ENCODE measurements at regions not wholly inside any gene's neighbourhood (a gene's known extent, or its start where the extent isn't known, plus 50 kb on each side); places are given as distances from the start of the nearest gene placed in this dataset.

DNA sequence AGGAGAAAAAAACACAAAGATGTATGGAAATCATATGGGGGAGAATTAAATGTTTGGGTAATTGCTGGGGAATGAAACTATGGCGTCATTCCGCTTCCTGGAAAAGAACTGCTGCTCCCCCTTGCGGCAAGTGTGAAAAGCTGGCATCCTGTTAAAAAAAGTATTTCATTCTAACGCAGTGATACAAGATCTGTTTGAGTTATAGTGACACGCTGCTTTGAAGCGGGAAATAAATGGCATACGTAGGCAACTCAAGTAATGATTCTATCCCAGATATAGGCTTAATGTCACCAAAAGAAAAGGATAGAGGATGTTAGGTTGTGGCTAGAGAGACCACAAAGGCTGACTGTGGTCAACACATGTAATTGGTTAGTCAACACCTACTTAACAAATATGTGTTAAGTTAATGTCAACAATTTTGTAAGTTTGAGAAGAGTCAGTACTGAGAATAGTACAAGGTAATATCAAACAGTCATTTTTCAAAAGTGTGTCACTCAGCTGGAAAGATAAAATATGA lies 70.2 kb upstream of the ALDH1A1 start:
- no peak for TF ChIP-seq POLR2AphosphoS5 (IDR thresholded peaks at IDR 0.05; ENCODE audit: low read depth, low read length)
- TF ChIP-seq, protein P1, sequence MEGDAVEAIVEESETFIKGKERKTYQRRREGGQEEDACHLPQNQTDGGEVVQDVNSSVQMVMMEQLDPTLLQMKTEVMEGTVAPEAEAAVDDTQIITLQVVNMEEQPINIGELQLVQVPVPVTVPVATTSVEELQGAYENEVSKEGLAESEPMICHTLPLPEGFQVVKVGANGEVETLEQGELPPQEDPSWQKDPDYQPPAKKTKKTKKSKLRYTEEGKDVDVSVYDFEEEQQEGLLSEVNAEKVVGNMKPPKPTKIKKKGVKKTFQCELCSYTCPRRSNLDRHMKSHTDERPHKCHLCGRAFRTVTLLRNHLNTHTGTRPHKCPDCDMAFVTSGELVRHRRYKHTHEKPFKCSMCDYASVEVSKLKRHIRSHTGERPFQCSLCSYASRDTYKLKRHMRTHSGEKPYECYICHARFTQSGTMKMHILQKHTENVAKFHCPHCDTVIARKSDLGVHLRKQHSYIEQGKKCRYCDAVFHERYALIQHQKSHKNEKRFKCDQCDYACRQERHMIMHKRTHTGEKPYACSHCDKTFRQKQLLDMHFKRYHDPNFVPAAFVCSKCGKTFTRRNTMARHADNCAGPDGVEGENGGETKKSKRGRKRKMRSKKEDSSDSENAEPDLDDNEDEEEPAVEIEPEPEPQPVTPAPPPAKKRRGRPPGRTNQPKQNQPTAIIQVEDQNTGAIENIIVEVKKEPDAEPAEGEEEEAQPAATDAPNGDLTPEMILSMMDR (IDR thresholded peaks at IDR 0.05) = peak; percentile 78
- H3K27me3 ChIP-seq (ENCODE audit: control insufficient read depth, insufficient read depth, low read length) = no peaks in the 10 kb centered on the region
- ATAC-seq (no peak), DNase-seq (ENCODE audit: low read depth, low spot score) (peak; percentile 25)
- in situ Hi-C loops (cut with HindIII; ENCODE audit: low pct_unique_long_range_greater_than_20kb, low sequenced_read_pairs) = no loop called here
- H3K4me1 ChIP-seq (ENCODE audit: control insufficient read depth, insufficient read depth, low read length) = no peaks in the 10 kb centered on the region
- no peaks in the 10 kb centered on the region for H3K36me3 ChIP-seq (ENCODE audit: control insufficient read depth, insufficient read depth, low read length)
- no TSS peak for BruUV-seq (replicated peaks)
- intact Hi-C loops (cut with micrococcal nuclease; ENCODE audit: unreplicated experiment) = loop anchor here (2.0 to 5.0 kb wide), 2 partner anchors 152 to 166 kb away; no protein-coding TSS in a partner anchor
- H3K9me3 ChIP-seq (ENCODE audit: control insufficient read depth, insufficient read depth, low read depth, low read length) = no peaks in the 10 kb centered on the region
- H3K27ac ChIP-seq (ENCODE audit: low read length) = no peak overlapping the region
- ChIA-PET POLR2A (no interaction called here), CTCF (interaction anchor here (0.9 to 1.6 kb wide), 2 partner anchors 51 to 166 kb away, joined by 3 to 7 read pairs; no protein-coding TSS in a partner anchor)
- H3K4me3 ChIP-seq (ENCODE audit: low read depth in 2 of 2, low read length in 2 of 2) = no peak overlapping the region

DNA sequence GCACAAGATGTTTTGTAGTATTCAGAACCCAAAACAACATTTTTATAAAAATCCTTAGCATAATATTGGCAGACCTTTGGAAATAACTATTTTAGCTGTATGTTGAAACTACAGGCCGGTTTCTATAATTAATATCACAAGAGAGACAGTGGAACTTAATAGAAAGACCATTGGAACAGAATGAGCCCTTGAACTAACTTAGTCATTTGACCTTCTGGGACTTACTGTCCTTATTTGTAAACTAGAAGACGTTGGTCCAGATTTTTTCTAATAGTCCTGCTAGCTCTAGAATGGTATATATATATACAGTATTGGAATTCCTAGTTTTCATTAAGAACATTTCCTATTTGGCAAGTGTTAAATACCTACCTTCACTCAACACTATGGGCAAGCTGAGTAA lies 69.5 kb upstream of the ALDH1A1 start:
- no TSS peak for BruUV-seq (replicated peaks)
- ATAC-seq = no peak
- Histone ChIP-seq H3K4me1 (ENCODE audit: control insufficient read depth, insufficient read depth, low read length) (no peaks in the 10 kb centered on the region), H3K9me3 (ENCODE audit: control insufficient read depth, insufficient read depth, low read depth, low read length) (no peaks in the 10 kb centered on the region), H3K36me3 (ENCODE audit: control insufficient read depth, insufficient read depth, low read length) (no peaks in the 10 kb centered on the region), H3K27ac (ENCODE audit: low read length) (no peak overlapping the region), H3K27me3 (ENCODE audit: control insufficient read depth, insufficient read depth, low read length) (no peaks in the 10 kb centered on the region), H3K4me3 (ENCODE audit: low read depth in 2 of 2, low read length in 2 of 2) (no peak overlapping the region)
- no peak for DNase-seq (ENCODE audit: low read depth, low spot score)
- in situ Hi-C loops (cut with HindIII; ENCODE audit: low pct_unique_long_range_greater_than_20kb, low sequenced_read_pairs) = no loop called here
- POLR2A ChIA-PET = no interaction called here
- TF ChIP-seq, protein P2, sequence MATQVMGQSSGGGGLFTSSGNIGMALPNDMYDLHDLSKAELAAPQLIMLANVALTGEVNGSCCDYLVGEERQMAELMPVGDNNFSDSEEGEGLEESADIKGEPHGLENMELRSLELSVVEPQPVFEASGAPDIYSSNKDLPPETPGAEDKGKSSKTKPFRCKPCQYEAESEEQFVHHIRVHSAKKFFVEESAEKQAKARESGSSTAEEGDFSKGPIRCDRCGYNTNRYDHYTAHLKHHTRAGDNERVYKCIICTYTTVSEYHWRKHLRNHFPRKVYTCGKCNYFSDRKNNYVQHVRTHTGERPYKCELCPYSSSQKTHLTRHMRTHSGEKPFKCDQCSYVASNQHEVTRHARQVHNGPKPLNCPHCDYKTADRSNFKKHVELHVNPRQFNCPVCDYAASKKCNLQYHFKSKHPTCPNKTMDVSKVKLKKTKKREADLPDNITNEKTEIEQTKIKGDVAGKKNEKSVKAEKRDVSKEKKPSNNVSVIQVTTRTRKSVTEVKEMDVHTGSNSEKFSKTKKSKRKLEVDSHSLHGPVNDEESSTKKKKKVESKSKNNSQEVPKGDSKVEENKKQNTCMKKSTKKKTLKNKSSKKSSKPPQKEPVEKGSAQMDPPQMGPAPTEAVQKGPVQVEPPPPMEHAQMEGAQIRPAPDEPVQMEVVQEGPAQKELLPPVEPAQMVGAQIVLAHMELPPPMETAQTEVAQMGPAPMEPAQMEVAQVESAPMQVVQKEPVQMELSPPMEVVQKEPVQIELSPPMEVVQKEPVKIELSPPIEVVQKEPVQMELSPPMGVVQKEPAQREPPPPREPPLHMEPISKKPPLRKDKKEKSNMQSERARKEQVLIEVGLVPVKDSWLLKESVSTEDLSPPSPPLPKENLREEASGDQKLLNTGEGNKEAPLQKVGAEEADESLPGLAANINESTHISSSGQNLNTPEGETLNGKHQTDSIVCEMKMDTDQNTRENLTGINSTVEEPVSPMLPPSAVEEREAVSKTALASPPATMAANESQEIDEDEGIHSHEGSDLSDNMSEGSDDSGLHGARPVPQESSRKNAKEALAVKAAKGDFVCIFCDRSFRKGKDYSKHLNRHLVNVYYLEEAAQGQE (IDR thresholded peaks at IDR 0.05; ENCODE audit: insufficient read depth in 1 of 2, low read depth in 2 of 2, low read length in 1 of 2) = no peak
- TF ChIP-seq SIN3A (IDR thresholded peaks at IDR 0.05; ENCODE audit: borderline replicate concordance, insufficient read depth, low read depth, low read length) (no peak), POLR2AphosphoS5 (IDR thresholded peaks at IDR 0.05; ENCODE audit: low read depth, low read length) (no peak), TCF7L2 (IDR thresholded peaks at IDR 0.05; ENCODE audit: low read depth, low read length) (no peak)
- TF ChIP-seq, protein P1 (IDR thresholded peaks at IDR 0.05) = no peak
- CTCF ChIA-PET = interaction anchor here (0.9 to 1.9 kb wide), 3 partner anchors 52 to 165 kb away, joined by 3 to 7 read pairs (median 7); no protein-coding TSS in a partner anchor
- intact Hi-C loops (cut with micrococcal nuclease; ENCODE audit: unreplicated experiment) = loop anchor here (2.0 to 5.0 kb wide), 2 partner anchors 152 to 165 kb away; no protein-coding TSS in a partner anchor

All from Panc1 (cell line).